H1 (cell line): ENCODE measurements at regions not wholly inside any gene's neighbourhood (a gene's known extent, or its start where the extent isn't known, plus 50 kb on each side); places are given as distances from the start of the nearest gene placed in this dataset.

Experiments used
- BACH1 ChIP-seq: IDR thresholded peaks from 2 replicates; pipeline ENCODE4 v1.6.1; 2012; ENCODE audit warnings: low read length, improper control_type of control experiment
- FOSL1 ChIP-seq: IDR thresholded peaks from 2 replicates; pipeline ENCODE4 v1.6.1; 2011; ENCODE audit warnings: mild to moderate bottlenecking, low read depth, low read length, moderate library complexity; ENCODE audit not compliant: insufficient read depth
- KDM1A ChIP-seq: fragments of 200-600, 300-600 bp; sonication (generic); IDR thresholded peaks from 2 replicates; pipeline ENCODE4 v1.7.1; 2016; ENCODE audit warnings: mild to moderate bottlenecking, low read length, borderline replicate concordance
- POU5F1 ChIP-seq: IDR thresholded peaks from 2 replicates; pipeline ENCODE4 v1.6.1; 2011; ENCODE audit warnings: low read depth, mild to moderate bottlenecking, low read length, moderate library complexity
- RAD21 ChIP-seq, 2 experiments: IDR thresholded peaks in 1 of 2; conservative IDR thresholded peaks in 1 of 2; 2 replicates each; pipeline ENCODE4 v1.6.1; 2011; ENCODE audit warnings: low read depth in 2 of 2, low read length in 2 of 2, improper control_type of control experiment in 1 of 2, inconsistent platforms in 1 of 2, mild to moderate bottlenecking in 1 of 2, moderate library complexity in 1 of 2

- TF ChIP-seq KDM1A (no peak), POU5F1 (no peak), RAD21 (IDR thresholded peaks at IDR 0.05 in 1 of 2, conservative IDR thresholded peaks at IDR 0.05 in 1 of 2; ENCODE audit: low read depth in 2 of 2, low read length in 2 of 2) (no peak), FOSL1 (no peak), BACH1 (no peak)
These were observed 290.3 kb upstream of the USP9Y start (continued) for GRCh38 chrY:12410696-12411095.
